HepG2 (cell line): ENCODE measurements at regions not wholly inside any gene's neighbourhood (a gene's known extent, or its start where the extent isn't known, plus 50 kb on each side); places are given as distances from the start of the nearest gene placed in this dataset.

Experiments used
- ATAC-seq: fragments of 200-7000 bp; cut with Tn5 transposase; 3 replicates; pipeline ENCODE4 v1.9.1; 2020; ENCODE audit warnings: mild to moderate bottlenecking, moderate library complexity
- BruUV-seq: library from RNA; stranded (reverse); fragments of 400-500 nt; replicated peaks from 2 replicates; lab custom pipeline; 2021; lab: Mats Ljungman, UMichigan
- CTCF ChIA-PET: fragments of 300-600 bp; formaldehyde crosslinking; extraction: SDS; loops from one replicate; lab custom pipeline; 2021; ENCODE audit warnings: low total read pairs, inconsistent platforms, low intra/inter-chr PET ratio; lab: Yijun Ruan, JAX
- POLR2A ChIA-PET: fragments of 350-600 bp; sonication (Branson Sonifier 250); formaldehyde crosslinking; loops from one replicate; lab custom pipeline; 2020; ENCODE audit warnings: antibody characterized with exemption, inconsistent platforms; lab: Yijun Ruan, JAX
- DNase-seq: peaks from one replicate; pipeline ENCODE4 v3.0.0-alpha.2; 2015; ENCODE audit warnings: low spot score
- FAIRE-seq: peaks from 3 replicates; lab custom pipeline; 2011; peaks lifted over from hg19 to GRCh38; lab: Jason Lieb, UNC
- H2AFZ ChIP-seq: one replicate; pipeline ENCODE4 v1.6.1; 2011; ENCODE audit warnings: low read length, inconsistent platforms
- H3K27ac ChIP-seq: fragments of 300-600 bp; 3 replicates; pipeline ENCODE4 v1.8.0; 2011; ENCODE audit warnings: mixed run types, mild to moderate bottlenecking, mixed read lengths, low read length, inconsistent platforms; ENCODE audit not compliant: insufficient read depth; ENCODE audit errors: extremely low read length
- H3K27me3 ChIP-seq, 2 experiments: fragments of 200-600 bp in 1 of 2; 2 replicates in 1 of 2; 3 replicates in 1 of 2; pipeline versions ENCODE4 v1.6.0 to v1.8.0; 2011; ENCODE audit warnings: low read length in 2 of 2, mild to moderate bottlenecking in 2 of 2, moderate library complexity in 2 of 2, inconsistent platforms in 1 of 2; ENCODE audit not compliant: insufficient read depth in 2 of 2, control insufficient read depth in 1 of 2
- H3K36me3 ChIP-seq, 2 experiments: fragments of 200-600 bp in 1 of 2; replicated peaks in 1 of 2; 2 replicates in 1 of 2; 3 replicates in 1 of 2; pipeline versions ENCODE4 v1.5.1 to v1.8.0; 2011; ENCODE audit warnings: low read length in 2 of 2, inconsistent platforms in 1 of 2; ENCODE audit not compliant: insufficient read depth in 2 of 2, control insufficient read depth in 1 of 2
- H3K4me1 ChIP-seq: 2 replicates; pipeline ENCODE4 v1.5.1; 2012; ENCODE audit warnings: low read length, inconsistent platforms; ENCODE audit not compliant: insufficient read depth
- H3K4me2 ChIP-seq: 2 replicates; pipeline ENCODE4 v1.6.0; 2011; ENCODE audit warnings: low read depth, low read length, inconsistent platforms
- H3K4me3 ChIP-seq, 3 experiments: fragments of 200-600 bp in 1 of 3; sonication (generic), shearing (Covaris generic) in 1 of 3; replicated peaks in 1 of 3; 2 replicates each; pipeline ENCODE4 v1.5.1; 2011 to 2016; ENCODE audit warnings: low read length in 3 of 3, inconsistent platforms in 2 of 3, low read depth in 2 of 3, mild to moderate bottlenecking in 2 of 3, control low read depth in 1 of 3, mixed read lengths in 1 of 3; ENCODE audit not compliant: insufficient read depth in 1 of 3
- H3K79me2 ChIP-seq: one replicate; pipeline ENCODE4 v1.6.1; 2011; ENCODE audit warnings: low read length, inconsistent platforms; ENCODE audit not compliant: insufficient read depth
- H3K9ac ChIP-seq: 2 replicates; pipeline ENCODE4 v1.6.0; 2011; ENCODE audit warnings: mild to moderate bottlenecking, low read depth, low read length, inconsistent platforms; ENCODE audit not compliant: insufficient read depth
- H3K9me3 ChIP-seq: 2 replicates; pipeline ENCODE4 v1.5.1; 2012; ENCODE audit warnings: mild to moderate bottlenecking, low read length
- H4K20me1 ChIP-seq: 2 replicates; pipeline ENCODE4 v1.6.0; 2011; ENCODE audit warnings: inconsistent platforms, mild to moderate bottlenecking, low read length, moderate library complexity; ENCODE audit not compliant: insufficient read depth
- DMTF1 ChIP-seq: sonication (generic); formaldehyde crosslinking; IDR thresholded peaks from 2 replicates; pipeline ENCODE4 v1.4.0; 2020; ENCODE audit warnings: mild to moderate bottlenecking, missing genetic modification reagents
- MTERF4 ChIP-seq: sonication (generic); formaldehyde crosslinking; IDR thresholded peaks from 2 replicates; pipeline ENCODE4 v1.8.0; 2023; ENCODE audit warnings: mild to moderate bottlenecking, missing genetic modification reagents
- PAF1 ChIP-seq: IDR thresholded peaks from 2 replicates; pipeline ENCODE4 v1.6.1; 2016; ENCODE audit warnings: missing genetic modification reagents, missing compliant biosample characterization
- SMAD3 ChIP-seq: sonication (generic); formaldehyde crosslinking; IDR thresholded peaks from 2 replicates; pipeline ENCODE4 v1.4.0; 2020; ENCODE audit warnings: missing genetic modification reagents
- SUZ12 ChIP-seq: fragments of 150-350 bp; IDR thresholded peaks from 2 replicates; pipeline ENCODE4 v1.6.1; 2014; ENCODE audit warnings: low read depth, low read length
- TFDP2 ChIP-seq: sonication (generic); formaldehyde crosslinking; IDR thresholded peaks from 2 replicates; pipeline ENCODE4 v1.4.0; 2020; ENCODE audit warnings: missing genetic modification reagents
- ZMAT3 ChIP-seq: sonication (generic); formaldehyde crosslinking; conservative IDR thresholded peaks from 2 replicates; pipeline ENCODE4 v1.7.0; 2021; ENCODE audit warnings: missing genetic modification reagents
- ZNF547 ChIP-seq: sonication (generic); formaldehyde crosslinking; IDR thresholded peaks from 2 replicates; pipeline ENCODE4 v1.5.1; 2020; ENCODE audit warnings: mild to moderate bottlenecking, missing genetic modification reagents
- WGBS: methylation state at CpG from one replicate; pipeline ENCODE4 v1.1.6; 2017; ENCODE audit warnings: low lambda C conversion rate; 5-methylcytosine and 5-hydroxymethylcytosine counted together
- in situ Hi-C: cut with HindIII; loops from 2 replicates; pipeline ENCODE4 v1.10.0; 2017; ENCODE audit warnings: low pct_unique_long_range_greater_than_20kb; ENCODE audit not compliant: extremely low pct_ligation_motif_present
- intact Hi-C: fragments of 100-400 bp; cut with micrococcal nuclease; formaldehyde crosslinking; loops from one replicate; pipeline ENCODE4 v1.10.0; 2022; ENCODE audit not compliant: unreplicated experiment

- no peak for DNase-seq
- WGBS: 16% methylated on average over 5 of the region's 5 CpGs
- Histone ChIP-seq H3K27me3 (no peaks in the 10 kb centered on the region), H3K9me3 (no peaks in the 10 kb centered on the region), H4K20me1 (no peaks in the 10 kb centered on the region), H3K36me3 (no peaks in the 10 kb centered on the region), H3K27ac (no peak overlapping the region), H3K4me1 (no peaks in the 10 kb centered on the region), H3K4me2 (no peak overlapping the region), H3K9ac (no peak overlapping the region), H3K4me3 (no peak overlapping the region), H2AFZ (no peak overlapping the region), H3K79me2 (no peaks in the 10 kb centered on the region)
- in situ Hi-C loops (no loop called here), intact Hi-C loops (no loop called here)
- no TSS peak for BruUV-seq
- ATAC-seq: no peak
- FAIRE-seq: no peak
- no peak for TF ChIP-seq ZMAT3 (CRISPR knock-in tag)
- no peak for TF ChIP-seq DMTF1
- TF ChIP-seq PAF1 (CRISPR knock-in tag): no peak
- no peak for TF ChIP-seq SMAD3 (CRISPR knock-in tag)
- TF ChIP-seq MTERF4 (CRISPR knock-in tag): no peak
- no peak for TF ChIP-seq ZNF547 (CRISPR knock-in tag)
- no peak for TF ChIP-seq TFDP2 (CRISPR knock-in tag)
- no peak for TF ChIP-seq SUZ12
- CTCF ChIA-PET: no interaction called here
- POLR2A ChIA-PET: no interaction called here
Measured at GRCh38 chr13:85091631-85092234, 707.5 kb downstream of the SLITRK6 start.
